Vagina (tissue), 2 donors: ENCODE measurements at regions not wholly inside any gene's neighbourhood (a gene's known extent, or its start where the extent isn't known, plus 50 kb on each side); places are given as distances from the start of the nearest gene placed in this dataset.

ENCODE experiments used
- CTCF ChIP-seq, 3 experiments: fragments of 450-650 bp in 2 of 3; fragments of 200-600 bp in 1 of 3; sonication (generic) in 1 of 3; IDR thresholded peaks; one replicate each; pipeline ENCODE4 v1.5.1; 2017 to 2019; ENCODE audit warnings: antibody characterized with exemption in 3 of 3, mild to moderate bottlenecking in 2 of 3, moderate library complexity in 2 of 3
- POLR2A ChIP-seq, 2 donors: fragments of 450-650 bp; IDR thresholded peaks; one replicate each; pipeline ENCODE4 v1.6.1; 2017; ENCODE audit warnings: antibody characterized with exemption in 2 of 2, mild to moderate bottlenecking in 2 of 2, moderate library complexity in 2 of 2
- POLR2AphosphoS5 ChIP-seq, 2 donors: sonication (generic); formaldehyde crosslinking; IDR thresholded peaks; one replicate each; pipeline ENCODE4 v1.9.0; 2017; ENCODE audit warnings: antibody characterized with exemption in 2 of 2, mild to moderate bottlenecking in 2 of 2, low read depth in 1 of 2; ENCODE audit not compliant: insufficient read depth in 1 of 2

GRCh38 chr2:217152831-217153230 is 293.0 kb upstream of the TNP1 start:
- TF ChIP-seq POLR2A (IDR thresholded peaks at IDR 0.05) = no peak
- no peak for TF ChIP-seq CTCF (IDR thresholded peaks at IDR 0.05)
- TF ChIP-seq POLR2AphosphoS5 (IDR thresholded peaks at IDR 0.05; ENCODE audit: insufficient read depth in 1 of 2, low read depth in 1 of 2) = no peak
